HG02870 (cell line): ENCODE measurements at regions not wholly inside any gene's neighbourhood (a gene's known extent, or its start where the extent isn't known, plus 50 kb on each side); places are given as distances from the start of the nearest gene placed in this dataset.
"Not testable (repeated sequence)": the region's sequence is repeated elsewhere in the genome, so short reads cannot be mapped to it uniquely, and the experiment has no call there.

ENCODE experiments used
- ATAC-seq: cut with Tn5 transposase; IDR thresholded peaks from one replicate; pipeline ENCODE4 v1.9.1; 2021; ENCODE audit warnings: mild to moderate bottlenecking, moderate library complexity; ENCODE audit not compliant: unreplicated experiment

DNA sequence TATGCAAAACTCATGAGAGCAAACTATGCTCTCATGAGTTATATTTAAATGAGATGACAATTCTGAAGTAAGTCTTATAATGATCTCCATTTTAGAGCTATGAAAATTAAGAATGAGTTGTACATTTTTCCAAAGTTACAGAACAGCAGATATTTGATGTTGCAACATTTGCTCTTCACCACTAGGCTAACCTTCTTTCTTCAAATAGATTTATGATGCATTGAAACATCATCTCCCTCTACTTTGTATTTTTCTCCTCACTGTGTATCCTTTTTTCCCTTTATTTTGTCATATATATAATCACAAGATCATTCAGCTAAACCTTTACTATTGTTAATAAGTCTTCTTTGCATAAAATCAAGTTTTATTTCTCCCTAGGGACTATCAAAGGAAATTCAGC lies 497.7 kb upstream of the TYRP1 start:
- ATAC-seq = no peak

DNA sequence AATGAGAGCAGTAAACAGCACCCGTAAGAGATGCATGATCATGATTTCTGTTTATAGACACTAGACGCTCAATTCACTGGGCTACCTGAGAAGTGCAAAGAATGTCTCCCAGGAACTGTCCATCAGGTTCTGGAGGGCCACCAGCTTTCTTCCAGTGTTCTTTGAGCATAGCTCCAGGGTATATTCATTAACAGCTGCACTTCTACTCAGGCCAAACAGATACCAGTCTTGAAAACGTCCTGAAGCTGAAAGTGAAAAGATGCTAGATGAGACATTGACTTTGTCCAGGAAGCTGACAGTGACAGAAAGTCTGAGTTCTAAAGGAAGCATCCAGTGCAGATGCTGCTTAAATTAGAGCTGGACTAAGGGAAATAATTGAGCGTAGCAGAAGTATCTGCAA lies 488.7 kb upstream of the TYRP1 start:
- no peak for ATAC-seq

DNA sequence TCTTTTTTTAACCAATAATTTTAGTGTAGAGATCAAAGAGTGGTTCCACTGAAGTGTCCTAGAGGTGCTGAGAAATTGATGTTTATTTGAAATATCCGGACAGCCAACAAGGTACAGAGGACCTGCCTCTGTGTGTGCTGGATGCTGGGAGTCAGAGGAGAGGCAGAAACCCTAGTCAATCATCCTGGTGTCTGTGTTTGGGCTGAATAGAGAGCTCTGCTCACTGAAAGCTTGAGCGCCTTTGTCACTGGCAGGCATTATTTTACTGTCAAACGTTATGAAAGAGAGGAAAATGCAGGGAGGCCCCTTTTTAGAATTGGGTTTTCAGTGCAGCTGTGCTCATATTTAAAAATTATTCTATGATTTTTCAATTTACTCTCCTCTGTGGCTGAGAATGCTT lies 480.3 kb upstream of the TYRP1 start:
- ATAC-seq = no peak

DNA sequence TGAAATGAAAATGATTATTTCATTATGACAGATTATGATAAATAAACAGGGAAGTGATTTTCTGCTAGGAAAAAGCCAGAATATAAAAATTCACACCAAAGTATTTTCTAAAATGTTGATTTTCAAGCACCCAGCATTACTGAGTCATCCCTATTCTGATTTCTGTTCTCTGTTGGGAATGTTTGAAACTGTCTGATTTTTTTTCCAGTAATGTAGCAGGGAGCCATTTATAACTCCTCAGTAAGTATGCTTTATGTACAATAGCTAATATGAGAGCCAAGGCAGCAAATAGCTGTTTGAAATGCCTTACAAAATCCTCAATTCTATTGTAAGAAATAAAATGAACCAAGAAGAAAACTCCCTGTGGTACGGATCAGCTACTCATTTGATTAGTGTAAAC lies 471.7 kb upstream of the TYRP1 start:
- ATAC-seq = no peak

DNA sequence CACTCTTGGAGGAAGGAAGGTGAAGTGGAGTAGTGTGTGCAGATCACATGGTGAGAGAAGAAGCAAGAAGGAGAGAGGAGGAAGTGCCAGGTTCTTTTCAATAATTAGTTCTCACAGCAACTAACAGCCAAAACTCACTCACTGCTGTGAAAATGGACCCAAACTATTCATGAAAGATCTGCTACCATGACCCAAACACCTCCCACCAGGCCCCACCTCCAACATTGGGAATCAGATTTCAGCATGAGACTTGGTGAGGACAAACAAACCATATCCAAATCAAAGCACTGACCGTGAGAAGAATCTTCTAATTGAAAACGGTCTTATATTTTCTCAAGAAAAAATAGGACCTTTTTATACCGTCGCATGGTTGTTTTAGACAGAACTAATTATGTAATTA lies 468.7 kb upstream of the TYRP1 start:
- no peak for ATAC-seq

DNA sequence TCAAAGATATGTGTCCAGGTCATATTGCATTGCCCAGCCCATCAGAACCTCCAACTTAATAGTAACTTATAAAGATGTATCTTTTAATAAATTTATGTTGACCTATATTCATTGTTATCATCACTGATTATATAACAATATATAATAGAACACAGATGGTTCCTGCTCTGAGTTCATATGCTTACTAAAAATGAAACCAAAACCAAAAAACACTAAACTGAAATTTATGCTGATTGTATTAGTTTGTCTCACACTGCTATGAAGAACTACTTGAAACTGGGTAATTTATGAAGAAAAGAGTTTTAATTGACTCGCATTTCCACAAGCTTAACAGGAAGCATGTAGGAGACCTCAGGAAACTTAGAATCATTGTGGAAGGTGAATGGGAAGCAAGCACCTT lies 462.5 kb upstream of the TYRP1 start:
- ATAC-seq = no peak

DNA sequence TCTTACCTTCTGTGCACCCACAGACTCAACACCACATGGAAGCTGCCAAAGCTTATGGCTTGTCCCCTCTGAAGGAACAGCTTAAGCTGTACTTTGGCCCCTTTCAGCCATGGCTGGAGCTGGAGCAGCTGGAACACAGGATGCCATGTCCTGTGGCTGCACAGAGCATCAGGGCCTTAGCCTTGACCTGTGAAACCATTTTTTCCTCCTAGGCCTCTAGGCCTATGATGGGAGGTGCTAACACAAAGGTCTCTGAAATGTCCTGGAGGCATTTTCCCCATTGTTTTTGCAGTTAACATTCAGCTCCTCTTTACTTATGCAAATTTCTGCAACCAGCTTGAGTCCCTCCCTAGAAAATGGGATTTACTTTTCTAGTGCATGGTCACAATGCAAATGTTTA lies 461.4 kb upstream of the TYRP1 start:
- no peak for ATAC-seq

DNA sequence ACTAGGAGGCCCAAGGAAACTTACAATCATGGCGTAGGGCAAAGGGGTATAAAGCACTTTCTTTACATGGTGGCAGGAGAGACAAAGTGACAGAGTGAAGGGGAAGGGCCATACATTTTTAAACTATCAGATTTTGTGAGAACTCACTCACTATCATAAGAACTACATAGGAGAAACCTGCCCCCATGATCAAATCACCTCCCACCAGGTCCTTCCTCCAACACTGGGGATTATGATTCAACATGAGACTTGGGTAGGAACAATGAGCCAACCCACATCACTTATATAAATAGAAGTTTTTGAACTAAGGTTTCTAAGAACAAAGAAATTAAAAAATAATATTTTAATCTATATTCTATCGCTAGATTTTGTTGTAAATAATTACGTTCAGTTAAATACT lies 460.3 kb upstream of the TYRP1 start:
- no peak for ATAC-seq

DNA sequence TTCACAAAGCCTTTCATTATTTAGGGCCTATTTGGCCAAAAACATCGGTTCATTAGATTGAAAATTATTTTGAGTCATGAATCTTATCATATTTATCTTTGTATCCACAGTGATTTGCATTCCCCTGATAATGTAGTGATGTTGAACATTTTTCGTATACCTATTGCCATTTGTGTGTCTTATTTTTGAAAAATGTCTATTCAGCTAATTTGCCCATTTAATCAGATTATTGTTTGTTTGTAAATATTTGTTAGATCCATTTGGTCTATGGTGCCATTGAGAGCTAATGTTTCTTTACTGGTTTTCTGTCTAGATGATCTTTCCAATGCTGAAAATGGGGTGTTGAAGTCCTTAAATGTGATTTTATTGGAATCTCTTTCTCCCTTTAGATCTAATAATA lies 439.2 kb upstream of the TYRP1 start:
- no peak for ATAC-seq

DNA sequence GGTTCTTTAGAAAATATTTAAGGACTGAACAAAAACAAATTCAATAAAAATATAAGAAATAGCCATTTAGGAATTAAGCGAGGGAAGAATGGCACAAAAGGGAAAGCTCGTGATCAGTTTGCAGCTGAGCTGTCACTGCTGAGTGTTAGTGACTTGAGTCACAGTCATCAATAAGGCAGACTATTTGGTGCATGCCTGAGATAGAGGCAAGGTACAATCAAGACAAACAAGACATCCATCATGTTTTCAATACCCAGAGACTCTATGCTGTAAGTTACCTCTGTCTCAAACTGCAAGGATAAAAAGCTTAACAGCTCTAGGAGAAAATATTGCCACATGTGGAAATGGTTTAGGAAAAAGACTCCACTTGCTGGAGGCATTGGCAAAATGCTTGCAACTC lies 426.4 kb upstream of the TYRP1 start:
- ATAC-seq = no peak

DNA sequence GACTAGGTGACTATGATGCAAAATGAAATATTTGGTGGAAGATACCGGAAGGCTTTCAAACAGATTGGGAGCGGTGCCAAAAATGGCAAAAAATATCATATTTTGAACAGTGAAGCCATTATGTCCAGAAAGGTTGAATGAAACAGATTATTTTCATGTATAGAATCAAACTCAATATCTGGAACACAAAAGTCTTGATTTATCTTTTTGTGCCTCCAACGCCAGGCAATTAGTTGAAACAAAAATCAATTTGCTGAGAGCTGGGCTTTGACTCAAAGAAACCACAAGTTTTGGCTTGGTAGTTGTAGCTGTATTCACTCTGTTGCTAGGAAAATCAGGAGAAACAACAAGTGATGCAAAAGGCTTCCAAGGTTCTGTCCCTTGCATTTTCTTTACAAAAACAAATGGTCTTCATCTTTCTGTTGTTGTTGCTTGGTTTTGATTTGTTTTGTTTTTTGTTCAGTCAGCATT lies 421.7 kb upstream of the TYRP1 start:
- no peak for ATAC-seq

DNA sequence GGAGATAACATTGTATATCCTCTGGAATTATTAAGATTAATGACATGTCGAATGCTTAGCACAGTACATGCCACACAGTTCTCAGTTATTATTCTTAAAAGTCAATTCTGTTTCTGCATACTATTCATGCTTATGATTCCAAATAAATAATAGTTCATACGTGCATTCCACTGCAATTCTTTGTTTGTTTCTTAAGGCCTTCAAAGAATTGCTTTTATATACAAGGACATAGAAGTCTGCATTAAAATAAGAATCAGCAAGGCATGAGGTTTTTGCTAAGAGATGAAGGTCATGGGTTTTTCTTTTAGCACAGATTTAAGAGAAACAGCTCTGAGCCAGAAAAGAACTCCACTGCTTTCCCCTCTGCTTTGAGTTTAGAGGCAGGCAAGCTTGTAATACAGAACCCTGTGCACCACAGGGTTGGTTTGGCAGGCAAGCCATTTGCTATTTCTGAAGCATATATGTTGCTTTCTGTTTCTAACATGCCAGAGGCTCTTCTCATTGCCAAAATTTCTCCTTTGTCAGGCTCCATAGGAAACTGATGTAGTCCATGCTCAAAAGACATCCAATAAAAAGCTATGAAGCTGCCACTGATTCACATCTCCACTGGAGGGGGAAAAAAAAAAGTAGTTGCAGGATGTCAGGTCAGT lies 420.6 kb upstream of the TYRP1 start:
- no peak for ATAC-seq

DNA sequence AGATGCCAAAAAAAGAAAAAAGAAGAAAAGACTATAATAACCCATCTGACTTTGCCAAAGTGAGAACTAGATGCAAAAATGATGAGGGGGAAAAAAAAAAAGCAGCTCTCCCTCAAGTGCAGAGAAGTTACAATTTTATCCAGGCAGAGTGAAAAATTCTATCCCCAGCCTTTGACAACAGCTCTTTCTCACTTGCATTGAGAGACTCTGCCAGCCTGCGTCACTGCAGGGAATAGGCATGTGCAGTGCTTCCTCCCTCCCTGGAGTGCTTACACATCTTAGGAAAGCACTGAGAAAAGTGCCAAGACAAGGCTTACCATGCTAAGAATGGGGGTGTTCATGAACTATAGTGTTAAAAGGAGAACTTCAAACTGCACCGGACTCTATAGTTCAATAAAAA lies 418.6 kb upstream of the TYRP1 start:
- ATAC-seq = no peak

DNA sequence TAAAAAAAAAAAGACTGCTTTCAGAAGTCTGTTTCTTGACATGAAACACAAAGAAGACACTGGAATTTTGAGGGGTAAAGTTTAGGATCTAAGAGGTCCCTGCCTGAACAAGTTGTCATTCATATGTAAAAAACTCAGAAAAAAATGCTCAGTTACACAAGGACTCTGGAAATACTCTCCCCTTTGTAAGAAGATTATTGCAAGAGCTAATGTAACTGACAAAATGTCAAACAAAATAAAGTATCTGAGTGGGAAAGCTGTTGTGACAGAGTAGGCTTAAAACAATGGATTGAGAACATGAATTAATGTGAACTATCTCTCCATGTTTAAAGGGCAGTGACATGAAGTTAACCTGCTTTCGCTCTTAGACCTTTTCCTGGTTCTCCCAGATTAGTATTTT lies 416.7 kb upstream of the TYRP1 start:
- no peak for ATAC-seq

DNA sequence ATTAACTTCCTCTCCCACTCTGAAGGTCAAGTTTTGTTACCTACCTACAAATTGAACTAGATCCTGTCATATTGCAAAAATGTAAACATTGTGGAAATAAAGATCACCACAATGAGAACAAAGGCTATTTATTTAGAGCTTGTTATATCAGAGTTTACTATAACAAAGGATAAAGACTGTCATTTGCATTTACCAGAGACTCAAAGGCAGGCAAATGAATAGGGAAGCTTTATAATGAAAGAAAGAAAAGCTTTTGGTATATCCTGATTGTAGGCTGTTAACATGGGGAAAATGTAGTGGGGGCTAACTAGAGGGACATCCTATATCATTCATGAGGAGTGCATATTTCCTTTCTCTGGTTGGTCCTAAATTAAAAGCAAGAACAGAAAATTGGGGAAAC lies 403.5 kb upstream of the TYRP1 start:
- ATAC-seq = no peak

DNA sequence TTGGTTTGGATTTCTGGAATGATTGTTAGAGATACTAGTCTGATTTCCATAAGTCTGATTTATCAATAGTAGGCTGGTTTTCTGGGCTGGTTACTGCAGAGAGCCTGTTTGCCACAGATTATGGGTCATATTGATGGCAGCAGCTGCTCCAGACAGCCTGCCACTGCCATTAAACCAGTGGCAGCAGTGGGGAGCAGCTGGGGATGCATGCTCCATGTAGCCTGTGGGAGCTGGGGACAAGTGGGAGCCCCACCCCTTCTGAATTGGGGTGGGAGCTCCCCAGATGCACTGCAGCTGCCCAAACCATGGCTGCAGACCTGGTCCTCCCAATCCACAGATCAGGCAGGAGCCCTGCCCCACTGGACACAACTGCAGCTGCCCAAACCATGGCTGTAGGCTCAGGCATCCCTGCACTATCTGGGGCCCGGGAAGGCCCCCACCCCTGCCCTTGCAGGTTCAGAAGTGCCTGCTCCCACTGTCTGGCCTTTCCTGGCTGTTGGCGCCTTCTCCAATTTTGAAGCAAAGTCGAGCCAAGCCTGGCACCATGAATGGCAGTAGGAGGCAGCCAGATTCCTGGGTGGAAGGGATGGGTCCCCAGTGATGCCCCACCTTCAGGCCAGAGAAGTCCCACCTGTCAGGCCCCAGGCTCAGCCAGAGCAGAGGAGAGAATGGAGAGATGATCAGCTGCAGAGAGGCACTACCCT lies 402.9 kb upstream of the TYRP1 start:
- no peak for ATAC-seq

DNA sequence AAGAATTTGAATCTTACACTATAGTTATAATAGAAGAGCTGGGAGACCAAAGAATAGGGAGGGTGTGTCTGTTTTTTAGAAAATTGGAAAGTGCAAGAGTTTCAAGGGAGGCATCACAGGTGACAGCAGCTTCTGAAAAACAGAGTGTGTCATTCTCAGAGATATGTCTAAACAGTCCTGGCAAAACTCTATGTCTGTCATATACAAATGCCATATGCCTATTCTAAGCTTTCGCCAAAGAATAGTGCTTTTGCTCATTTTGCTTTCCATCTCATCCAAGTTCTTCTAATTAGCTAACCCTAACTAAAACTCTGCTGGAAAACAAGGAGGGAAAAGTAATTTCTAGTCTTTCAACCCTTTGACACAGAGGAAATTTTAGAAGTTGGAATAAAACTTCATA lies 388.0 kb upstream of the TYRP1 start:
- no peak for ATAC-seq

DNA sequence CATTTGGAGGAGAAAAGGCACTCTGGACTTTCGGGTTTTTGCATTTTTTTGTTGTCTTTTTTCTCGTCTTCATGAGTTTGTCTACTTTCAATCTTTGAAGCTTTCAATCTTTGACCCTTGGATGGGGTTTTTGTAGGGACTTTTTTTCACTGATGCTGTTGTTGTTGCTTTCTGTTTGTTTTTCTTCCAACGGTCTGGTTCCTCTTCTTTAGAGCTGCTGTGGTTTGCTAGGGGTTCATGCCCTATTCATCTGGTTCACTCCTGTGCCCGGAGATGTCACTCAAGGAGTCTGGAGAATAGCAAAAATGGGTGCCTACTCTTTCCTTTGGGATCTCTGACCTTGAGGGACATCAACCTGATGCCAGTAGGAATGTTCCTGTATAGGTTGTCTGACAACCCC lies 378.6 kb upstream of the TYRP1 start:
- ATAC-seq = no peak

DNA sequence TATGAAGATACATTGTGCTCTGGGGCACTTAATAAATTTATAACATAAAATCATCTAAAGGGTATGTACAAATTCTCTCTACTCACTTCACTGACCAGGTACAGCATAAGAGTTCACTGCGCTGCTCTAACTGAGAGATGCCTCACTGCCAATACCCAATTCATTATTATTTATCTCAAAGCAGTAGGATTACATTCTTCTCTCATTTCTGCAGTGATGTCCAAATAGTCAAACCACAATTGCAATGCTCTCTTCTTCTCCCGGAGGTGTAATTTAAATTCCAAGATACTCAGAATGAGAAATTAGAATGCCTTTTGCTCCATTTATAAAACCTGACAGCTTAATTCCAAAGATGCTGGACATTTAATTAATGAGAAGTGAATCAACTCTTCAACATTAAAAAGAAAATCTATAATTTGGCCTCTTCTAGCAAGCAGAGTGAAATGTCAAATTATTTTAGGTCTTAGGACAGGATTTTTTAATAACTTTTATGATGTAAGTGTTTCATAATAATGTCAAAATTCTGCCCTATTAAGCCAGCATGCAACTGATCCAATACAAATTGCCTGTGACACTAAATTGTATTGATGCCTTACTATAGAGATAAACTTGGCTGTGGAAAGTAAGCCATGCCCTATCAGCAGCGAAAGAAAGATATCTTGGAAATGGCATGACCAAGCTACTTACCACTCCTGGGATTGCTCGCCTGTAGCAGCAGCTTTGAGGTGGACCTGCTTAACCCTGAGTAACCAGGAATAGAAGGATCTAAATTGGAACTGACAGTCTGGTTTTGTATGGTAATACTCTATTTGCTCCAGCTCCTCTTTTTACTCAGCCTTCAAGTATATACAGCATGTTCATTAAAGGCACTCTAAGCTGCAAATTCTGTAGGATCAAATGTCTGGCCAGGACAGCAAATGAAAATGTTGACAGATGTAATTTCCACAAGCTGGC lies 374.2 kb upstream of the TYRP1 start:
- no peak for ATAC-seq

DNA sequence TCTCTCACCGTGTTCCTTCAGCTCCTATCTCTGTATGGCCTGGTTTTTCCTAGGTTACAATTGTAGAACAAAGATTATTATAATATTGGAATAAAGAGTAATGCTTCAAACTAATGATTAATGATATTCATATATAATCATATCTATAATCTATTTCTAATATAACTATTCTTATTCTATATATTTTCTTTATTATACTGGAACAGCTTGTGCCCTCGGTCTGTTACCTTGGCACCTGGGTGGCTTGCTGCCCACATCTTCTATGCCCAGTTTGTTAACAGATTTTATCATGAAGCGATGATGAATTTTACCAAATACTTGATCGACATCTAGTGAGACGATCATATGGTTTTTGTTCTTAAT lies 363.6 kb upstream of the TYRP1 start:
- no peak for ATAC-seq

DNA sequence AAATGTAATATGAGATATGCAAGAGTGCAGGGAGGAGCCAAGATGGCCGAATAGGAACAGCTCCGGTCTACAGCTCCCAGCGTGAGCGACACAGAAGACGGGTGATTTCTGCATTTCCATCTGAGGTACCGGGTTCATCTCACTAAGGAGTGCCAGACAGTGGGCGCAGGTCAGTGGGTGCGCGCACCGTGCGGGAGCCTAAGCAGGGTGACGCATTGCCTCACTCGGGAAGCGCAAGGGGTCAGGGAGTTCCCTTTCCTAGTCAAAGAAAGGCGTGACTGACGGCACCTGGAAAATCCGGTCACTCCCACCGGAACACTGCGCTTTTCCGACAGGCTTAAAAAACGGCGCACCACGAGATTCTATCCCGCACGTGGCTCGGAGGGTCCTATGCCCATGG lies 359.2 kb upstream of the TYRP1 start:
- not testable (repeated sequence) for ATAC-seq

DNA sequence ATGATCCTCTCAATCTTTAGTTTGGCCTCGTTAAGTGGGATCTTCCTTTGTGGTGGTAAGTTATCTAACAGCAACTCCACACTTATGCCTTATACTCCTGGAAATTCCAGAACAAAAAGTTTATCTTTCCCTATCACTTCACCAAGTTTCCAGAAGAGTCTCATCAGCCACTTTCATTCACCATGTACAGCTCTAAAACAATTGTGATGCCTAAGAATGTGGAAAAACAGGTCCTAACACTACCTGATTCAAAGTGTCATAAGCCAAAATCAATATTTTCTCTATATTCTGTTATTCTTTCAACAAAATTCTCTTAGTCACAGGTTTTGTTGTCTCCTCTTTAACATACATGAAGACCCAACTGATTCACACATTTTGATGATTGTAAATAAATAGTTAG lies 342.4 kb upstream of the TYRP1 start:
- no peak for ATAC-seq
